NCI-H226 (cell line): ENCODE measurements at regions not wholly inside any gene's neighbourhood (a gene's known extent, or its start where the extent isn't known, plus 50 kb on each side); places are given as distances from the start of the nearest gene placed in this dataset.

Experiments used
- DNase-seq: peaks from one replicate; pipeline ENCODE4 v3.0.0-alpha.2; 2015

DNA sequence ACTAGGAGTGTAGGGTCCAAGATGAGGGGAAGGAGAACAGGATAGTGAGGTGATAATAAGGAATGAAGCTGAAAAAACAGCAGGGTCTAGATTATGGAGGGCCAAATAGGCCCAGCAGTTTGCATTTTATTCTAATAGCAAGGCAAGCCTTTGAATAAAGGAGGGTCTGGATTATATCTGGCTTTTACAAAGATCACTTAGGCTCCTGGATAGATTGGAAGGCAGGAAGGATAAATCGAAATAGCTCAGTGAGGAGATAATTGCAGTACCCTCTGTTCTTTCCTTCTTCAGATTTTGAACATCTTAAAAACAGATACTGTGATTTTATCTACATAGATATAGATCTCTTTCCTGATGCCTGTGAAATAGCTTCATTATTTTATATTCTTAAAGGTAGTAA, 53.8 kb upstream of the PTGFR start:
- no peak for DNase-seq

DNA sequence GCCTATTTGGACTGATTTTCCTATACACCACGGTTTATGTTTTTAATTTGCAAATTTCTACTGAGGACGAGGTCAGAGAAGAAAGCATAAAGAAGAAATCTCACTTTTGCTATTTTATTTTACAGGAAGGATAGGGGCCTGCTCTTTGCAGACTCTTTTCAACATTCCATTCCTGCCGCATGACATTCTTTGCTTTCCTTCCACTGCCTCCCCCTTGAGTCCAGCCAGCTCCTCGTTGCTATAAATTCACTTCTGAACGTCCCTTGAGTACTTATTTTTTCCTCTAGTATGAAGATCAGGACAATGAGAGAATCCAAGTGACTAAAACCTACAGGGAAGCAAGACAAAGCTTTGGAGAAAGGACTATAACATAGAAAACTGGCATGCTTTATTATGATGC, 53.4 kb upstream of the PTGFR start:
- DNase-seq = no peak

DNA sequence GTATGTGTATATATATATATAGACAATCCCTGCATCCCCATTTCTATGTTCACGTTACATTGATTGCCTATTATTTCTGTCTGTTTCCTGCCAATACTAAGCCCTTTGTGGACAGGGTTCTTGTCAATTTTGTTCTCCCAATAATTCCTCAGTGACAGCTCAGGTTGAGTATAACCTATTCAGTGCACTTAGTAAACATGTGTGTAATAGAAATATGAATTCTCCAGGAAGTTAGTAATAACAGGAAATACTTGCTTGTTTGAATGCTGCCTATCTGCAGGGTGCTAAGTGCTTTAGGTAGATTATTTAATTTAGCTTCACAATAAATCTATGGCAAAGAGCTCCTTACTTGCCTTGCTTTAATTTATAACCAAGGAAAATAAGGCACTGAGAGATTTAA, 52.8 kb upstream of the PTGFR start:
- no peak for DNase-seq

DNA sequence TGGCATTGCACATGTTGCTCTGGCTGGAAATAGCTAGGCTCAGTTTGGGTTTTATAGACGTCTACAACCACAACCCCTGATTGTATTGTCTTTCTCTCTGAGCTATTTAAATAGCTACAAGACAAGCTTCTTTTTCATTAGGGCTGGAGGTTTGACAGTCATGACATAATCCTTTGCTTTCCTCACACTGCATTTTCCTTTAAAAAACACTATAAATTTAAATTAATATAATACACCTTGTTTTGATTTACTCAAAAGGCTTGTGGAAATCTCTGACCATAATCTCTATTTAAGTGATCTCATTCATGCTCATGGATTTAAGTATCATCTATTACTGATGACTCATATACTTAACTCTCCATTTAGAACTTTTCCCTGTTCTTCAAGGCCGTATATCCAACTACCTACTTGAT, 50.4 kb upstream of the PTGFR start:
- DNase-seq = peak; percentile 9
